OCI-M2 (cell line): ENCODE measurements at regions not wholly inside any gene's neighbourhood (a gene's known extent, or its start where the extent isn't known, plus 50 kb on each side); places are given as distances from the start of the nearest gene placed in this dataset.
"Not testable (repeated sequence)": the region's sequence is repeated elsewhere in the genome, so short reads cannot be mapped to it uniquely, and the experiment has no call there.

Experiments used
- DNase-seq: peaks from one replicate; lab custom pipeline; 2025; ENCODE audit not compliant: unreplicated experiment; lab: John Stamatoyannopoulos, UW

- no peak for DNase-seq
Observed at GRCh38 chr6:49284180-49284579, 178.9 kb downstream of the MMUT start.

DNA sequence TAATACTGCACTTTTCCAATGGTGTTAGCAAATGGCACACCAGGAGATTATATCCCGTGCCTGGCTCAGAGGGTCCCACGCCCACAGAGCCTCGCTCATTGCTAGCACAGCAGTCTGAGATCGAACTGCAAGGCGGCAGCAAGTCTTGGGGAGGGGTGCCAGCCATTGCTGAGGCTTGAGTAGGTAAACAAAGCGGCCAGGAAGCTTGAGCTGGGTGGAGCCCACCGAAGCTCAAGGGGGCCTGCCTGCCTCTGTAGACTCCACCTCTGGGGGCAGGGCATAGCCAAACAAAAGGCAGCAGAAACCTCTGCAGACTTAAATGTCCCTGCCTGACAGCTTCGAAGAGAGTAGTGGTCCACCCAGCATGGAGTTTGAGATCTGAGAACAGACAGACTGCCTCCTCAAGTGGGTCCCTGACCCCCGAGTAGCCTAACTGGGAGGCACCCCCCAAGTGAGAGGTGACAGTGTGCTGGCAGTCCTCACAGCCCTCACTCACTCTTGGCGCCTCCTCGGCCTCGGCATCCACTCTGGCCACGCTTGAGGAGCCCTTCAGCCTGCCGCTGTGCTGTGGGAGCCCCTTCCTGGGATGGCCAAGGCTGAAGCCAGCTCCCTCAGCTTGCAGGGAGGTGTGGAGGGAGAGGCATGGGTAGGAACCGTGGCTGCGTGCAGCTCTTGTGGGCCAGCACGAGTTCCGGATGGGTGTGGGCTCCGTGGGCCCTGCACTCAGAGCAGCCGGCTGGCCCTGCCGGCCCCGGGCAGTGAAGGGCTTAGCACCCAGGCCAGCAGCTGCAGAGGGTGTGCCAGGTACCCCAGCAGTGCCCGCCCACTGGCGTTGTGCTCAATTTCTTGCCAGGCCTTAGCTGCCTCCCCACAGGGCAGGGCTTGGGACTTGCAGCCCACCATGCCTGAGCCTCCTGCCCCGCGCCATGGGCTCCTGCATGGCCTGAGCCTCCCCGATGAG is 188.0 kb downstream of the MMUT start:
- DNase-seq, result not testable (repeated sequence)

DNA sequence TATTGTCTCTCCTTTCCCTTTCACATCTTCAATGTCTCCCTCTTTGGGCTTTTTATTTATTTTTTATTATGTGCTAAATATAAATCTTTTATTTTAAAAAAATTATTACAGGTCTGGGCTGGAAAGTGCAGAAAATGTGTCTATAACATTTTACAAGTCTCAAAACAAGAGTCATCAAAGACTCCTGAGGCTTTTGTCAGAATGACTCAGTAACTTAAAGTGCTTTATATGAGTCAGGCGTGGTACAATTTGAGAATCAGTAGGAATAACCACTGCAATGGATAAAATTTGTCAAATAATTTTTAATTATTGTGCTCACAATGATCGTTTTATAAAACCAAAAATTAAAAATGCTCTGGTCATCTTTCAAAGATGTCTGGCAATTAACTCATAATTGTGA is 193.9 kb downstream of the MMUT start:
- no peak for DNase-seq

- DNase-seq, result no peak
Observed at GRCh38 chr6:49264909-49265308, 198.1 kb downstream of the MMUT start.

GRCh38 chr6:49264496-49264895 is 198.6 kb downstream of the MMUT start:
- no peak for DNase-seq

DNA sequence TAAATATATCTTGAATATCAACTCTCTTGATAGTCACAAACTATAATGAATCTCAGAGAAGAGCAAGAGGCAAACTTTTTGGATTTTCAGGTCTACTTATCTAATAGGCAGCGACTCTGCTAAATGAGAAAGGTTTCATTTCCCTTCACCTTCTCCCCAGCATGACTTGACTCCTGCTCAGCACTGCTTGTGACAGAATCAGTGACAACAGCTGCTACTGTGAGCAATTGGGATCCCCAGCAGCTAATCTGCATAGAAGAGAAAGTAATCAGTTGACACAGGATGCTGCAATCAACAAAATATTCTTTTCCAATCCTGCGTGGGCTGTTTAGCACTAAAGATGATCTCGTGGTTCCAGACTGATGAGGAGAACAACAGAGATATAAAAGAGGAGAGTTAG is 205.5 kb downstream of the MMUT start:
- DNase-seq, result no peak

- no peak for DNase-seq
Observed at GRCh38 chr6:49255335-49255734, 207.7 kb downstream of the MMUT start.

- DNase-seq, result no peak
Observed at GRCh38 chr6:49252901-49253300, 210.2 kb downstream of the MMUT start.

DNA sequence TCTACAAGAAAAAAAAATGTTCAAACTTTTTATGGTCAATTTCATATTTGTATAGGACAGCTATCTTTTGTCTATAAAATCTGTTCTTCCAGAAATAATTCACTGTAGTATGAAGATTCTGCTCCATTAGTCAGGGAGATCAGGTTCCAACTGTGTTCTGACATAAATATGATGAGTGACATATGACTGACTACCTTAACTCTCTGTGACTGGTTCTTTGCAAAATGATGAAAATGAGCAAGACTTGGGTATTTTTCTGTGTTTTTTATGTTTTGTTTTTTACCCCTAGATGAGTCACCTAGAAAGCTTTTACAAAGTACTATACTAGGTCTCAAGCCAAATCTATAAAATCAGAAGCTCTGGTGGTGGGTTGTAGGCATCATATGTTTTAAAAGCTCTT is 229.6 kb downstream of the MMUT start:
- DNase-seq, result no peak

DNA sequence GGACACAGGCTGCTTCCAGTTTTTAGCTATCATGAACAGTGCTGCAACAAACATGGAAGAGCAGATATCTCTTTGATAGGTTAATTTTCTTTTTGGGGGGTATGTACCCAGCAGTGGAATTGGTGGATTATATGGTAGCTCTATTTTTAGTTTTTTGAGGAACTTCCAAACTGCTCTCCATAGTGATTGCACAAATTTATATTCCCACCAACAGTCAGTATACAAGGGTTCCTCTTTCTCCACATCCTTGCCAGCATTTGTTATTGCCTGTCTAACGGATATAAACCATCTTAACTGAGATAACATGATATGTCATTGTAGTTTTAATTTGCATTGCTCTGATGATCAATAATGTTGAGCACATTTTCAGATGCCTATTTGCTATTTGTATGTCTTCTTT is 237.6 kb downstream of the MMUT start:
- no peak for DNase-seq

GRCh38 chr6:49220293-49220692 is 242.8 kb downstream of the MMUT start:
- DNase-seq, result no peak

- DNase-seq, result no peak
Observed at GRCh38 chr6:49205526-49205925, 257.5 kb downstream of the MMUT start.

- no peak for DNase-seq
Observed at GRCh38 chr6:49202924-49203536, 260.0 kb downstream of the MMUT start.

DNA sequence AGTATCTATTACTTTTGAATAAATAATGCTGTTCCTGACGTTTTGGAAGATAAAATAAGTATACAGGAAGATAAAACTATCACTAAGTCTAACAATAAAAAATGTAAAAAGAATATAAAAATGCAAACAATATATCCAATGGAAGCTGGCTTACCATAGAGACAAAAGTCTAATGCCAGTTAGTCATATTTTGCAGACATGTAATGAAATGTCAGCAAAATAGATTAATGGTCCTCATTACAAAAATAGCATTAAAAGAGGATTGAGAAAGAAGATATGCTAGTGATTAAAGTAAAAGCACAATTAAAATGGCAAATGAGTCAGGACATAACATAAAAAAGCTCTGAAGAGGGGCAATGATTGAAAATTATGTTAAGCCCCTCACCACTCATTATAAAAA is 265.0 kb downstream of the MMUT start:
- no peak for DNase-seq

GRCh38 chr6:49162379-49162778 is 300.7 kb downstream of the MMUT start:
- DNase-seq, result not testable (repeated sequence)

- DNase-seq, result no peak
Observed at GRCh38 chr6:49155316-49155715, 307.7 kb downstream of the MMUT start.

DNA sequence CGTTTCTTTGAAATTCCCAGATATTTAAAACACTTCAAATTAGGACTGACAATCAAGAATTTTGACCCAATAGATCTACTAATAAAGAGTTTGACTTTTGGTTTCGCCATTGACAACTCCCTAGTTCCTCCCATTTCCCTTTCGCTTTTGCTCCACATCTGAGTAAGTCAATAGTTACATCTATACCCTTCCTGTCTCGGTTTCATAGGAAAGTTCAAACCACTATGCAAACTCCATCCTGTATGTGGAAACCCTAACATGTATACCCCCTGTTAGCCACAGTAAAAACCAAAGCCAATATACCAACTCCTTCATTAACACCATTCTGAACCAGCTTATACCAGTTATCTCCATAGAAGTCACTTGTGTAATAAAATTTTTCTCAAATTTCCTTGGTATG is 311.1 kb downstream of the MMUT start:
- no peak for DNase-seq

DNA sequence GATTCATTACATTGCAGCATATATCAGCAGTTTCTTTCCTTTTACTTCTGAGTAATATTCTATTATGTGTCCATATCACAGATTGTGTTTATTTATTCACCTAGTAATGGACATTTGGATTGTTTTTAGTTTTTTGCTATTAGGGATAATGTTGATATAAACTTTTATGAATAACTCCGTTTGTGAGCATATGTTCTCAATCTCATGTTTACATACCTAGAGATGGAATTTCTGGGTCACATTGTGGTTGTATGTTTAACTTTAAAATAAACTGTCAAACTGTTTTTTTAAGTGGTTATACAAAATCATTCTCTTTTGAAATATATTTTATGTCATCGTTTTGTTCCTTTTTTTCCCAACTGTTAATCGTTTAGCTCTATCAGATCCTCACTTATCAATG is 311.6 kb downstream of the MMUT start:
- DNase-seq, result no peak

- DNase-seq, result no peak
Observed at GRCh38 chr6:49151033-49151432, 312.0 kb downstream of the MMUT start.

DNA sequence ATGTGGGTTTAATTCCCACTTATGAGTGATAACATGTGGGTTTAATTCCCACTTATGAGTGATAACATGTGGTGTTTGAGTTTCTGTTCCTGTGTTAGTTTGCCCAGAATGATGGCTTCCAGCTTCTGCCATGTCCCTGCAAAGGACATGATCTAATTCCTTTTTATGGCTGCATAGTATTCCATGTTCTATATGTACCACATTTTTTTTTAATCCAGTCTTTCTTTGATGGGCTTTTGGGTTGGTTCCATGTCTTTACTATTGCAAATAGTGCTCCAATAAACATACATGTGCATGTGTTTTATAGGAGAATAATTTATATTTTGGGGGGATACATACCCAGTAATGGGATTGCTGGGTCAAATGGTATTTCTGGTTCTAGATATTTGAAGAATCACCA is 317.8 kb downstream of the MMUT start:
- DNase-seq, result no peak

DNA sequence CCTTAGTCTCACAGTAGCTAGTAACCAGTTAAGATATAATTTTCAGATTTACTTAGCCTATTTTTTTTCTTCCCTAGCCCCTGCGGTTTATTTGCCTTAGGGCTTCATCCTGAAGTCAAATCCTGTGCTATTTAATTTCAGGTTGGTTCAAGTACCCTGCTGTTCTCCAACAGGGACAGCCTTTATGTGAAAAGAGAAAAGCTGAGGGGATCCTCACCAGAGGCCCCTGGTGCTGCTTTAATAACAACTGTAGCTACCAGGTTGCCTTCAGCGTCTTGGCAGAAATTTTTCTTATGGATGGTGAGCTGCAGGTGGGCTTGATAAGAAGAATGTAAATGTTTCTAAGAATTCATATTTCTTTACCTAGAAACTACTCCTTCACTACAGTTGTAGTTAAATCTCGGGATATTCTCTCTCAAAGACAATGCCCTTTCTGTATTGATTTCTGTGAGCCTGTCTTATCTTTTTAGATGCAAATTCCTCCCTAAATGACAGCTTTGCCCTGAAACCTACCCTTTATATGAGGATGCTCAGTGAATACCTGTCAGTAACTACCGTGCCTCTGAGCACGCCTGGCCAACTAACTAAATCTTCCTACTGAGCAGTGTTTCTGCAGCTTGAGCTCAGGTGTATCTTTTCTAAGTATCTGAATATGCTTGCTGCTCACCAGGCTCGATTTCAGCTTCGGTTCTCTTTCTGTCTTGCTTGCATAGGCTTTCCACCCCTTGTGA is 320.5 kb downstream of the MMUT start:
- no peak for DNase-seq

GRCh38 chr6:49121970-49122369 is 341.1 kb downstream of the MMUT start:
- no peak for DNase-seq
